Stimulated activated CD8-positive, alpha-beta memory T cell treated with anti-CD3 and anti-CD28 coated beads, Interleukin-7, amount 100 ng/mL, for 24 hours (primary cell): ENCODE measurements at regions not wholly inside any gene's neighbourhood (a gene's known extent, or its start where the extent isn't known, plus 50 kb on each side); places are given as distances from the start of the nearest gene placed in this dataset.

Experiments
- DNase-seq: peaks from one replicate; pipeline ENCODE4 v3.0.0-alpha.2; 2020; ENCODE audit warnings: low read depth

DNA sequence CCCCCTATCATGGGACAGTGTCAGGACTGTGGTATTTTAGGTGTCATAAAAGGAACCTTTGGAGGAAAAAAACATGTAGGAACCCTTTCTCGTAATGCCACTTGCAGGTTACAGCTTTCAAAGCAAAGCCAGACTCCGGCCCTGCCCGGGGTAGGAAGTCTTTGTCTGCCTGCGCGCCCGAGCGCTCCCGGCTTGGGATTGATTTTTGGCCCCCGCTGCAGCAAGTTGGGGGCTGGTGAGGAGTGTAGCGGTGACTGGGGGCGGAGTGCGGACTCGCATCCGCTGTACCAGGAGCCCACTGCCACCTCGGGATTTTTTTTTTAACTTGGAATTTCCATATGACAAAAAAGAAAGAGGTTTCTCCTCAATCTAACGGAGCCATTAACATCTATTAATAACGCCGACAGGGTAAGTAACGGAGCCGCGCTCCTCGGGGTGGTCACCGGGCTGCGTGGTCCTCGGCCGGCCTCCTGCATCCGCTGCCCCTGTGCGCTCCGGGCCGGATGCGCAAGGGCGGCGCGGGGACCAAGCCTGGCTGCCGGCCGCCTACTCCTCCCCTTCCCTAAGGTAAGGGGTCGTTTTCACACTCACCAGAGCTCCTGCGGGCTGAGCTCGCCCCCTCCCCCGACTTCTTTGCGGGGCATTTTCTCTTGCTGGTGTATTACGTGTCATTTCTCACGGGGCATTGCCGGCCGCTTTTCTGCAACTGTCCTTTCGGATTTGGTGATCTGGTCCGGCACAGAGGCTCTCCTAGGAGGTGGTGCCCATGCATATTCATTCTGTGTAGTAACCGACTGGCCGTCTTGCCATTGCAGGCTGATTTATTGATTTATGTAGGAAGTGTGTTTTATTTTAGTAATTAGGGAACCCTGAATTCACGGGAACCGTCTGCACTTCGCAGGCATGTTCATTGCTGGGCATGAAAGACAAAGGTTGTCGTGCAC is 219.8 kb upstream of the TOPAZ1 start:
- no peak for DNase-seq

DNA sequence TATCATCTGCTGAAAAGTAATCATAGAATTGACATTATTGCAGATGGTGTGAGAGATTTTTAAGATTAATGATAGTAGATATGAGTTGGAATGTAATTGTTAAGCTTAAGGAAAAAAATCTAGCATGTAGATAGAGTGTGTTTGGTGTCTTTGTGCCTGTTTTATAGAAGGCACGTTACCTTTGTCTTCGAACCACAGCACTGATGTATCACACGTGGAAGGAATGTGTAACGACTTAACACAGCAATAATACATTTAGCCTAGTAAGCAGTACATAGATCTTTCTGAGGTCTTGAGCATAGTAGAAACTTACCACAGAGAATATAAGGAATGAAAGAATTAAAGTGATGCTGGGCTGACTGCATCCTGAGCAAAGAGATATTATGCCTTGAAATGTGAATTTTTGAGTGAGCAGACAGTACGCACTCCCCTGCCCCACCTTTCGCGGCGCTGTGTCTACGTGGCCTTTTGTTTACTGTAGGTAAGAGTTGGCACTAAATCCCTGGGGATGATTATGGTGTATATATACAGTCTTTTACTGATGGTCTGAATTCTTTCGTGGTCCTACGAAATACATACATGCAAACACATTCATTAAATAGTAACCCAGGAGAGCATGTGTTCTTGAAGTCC is 217.6 kb upstream of the TOPAZ1 start:
- no peak for DNase-seq

DNA sequence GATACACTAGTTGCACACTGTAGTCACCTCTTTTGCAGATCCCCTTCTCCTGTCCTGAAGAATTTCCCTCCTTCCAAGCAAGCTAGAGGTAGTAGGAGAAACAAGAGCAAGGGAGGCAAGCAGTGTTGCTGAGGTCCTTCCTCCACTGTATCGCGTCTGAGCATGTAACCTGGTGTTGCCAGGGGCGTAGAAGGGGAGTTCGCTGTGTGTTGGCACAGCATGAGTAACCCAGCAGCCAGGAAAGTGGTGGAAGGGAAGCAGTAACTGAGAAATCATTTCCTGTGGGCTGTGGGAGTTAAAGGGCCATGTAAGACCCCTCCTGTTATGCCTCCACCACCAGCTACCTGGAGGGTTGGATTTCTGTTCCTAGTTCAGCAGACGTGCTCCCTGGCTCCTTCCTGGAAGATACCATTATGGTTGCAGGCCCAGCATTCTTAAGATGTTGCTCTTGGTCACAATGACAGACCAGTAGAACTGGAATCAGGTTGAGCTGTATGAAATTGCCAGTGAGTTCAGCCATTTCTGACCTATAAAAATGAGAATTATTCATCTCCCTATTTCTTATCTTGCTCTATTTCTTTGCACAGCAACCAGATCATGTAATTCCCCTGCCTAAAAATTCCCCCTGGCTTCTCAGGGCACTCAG is 215.3 kb upstream of the TOPAZ1 start:
- no peak for DNase-seq

DNA sequence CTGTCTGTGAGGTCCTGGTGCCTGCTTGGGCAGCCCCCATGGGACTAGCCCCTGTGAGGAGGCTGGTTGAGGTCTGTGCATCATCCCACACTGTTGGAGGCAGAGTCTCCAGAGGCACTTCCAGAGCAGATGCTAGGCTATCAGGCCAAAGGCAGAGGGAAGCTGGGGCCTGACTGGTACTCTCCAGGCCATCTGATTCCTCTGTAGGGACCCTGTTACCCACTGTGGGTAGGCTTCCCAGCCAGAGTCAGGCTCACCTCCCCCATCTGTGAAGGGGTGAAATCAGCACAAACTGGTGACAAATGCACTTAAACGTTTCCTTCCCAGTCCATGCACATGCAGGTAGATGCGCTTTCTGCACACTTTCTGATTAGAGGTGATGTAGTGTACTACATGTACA is 212.6 kb upstream of the TOPAZ1 start:
- DNase-seq, result no peak

DNA sequence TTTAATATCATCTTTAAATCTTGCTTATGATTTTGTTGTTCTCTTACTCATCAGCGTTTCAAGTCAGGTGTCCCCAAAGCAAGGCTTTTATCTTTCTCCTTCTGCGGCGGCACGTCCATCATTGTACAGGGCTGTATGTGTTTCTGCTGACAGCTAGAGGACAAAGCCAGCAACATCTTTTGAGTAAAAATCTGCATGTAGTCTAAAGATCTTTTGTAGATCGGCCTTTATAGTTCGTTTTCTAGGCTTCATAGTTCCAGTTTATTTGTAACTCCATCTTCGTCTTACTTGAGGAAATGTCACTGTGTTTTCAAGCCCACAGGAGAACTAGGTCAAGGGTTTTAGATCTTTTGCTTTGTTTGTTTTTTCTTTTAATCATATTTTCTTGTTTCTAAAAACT is 211.4 kb upstream of the TOPAZ1 start:
- DNase-seq, result no peak

DNA sequence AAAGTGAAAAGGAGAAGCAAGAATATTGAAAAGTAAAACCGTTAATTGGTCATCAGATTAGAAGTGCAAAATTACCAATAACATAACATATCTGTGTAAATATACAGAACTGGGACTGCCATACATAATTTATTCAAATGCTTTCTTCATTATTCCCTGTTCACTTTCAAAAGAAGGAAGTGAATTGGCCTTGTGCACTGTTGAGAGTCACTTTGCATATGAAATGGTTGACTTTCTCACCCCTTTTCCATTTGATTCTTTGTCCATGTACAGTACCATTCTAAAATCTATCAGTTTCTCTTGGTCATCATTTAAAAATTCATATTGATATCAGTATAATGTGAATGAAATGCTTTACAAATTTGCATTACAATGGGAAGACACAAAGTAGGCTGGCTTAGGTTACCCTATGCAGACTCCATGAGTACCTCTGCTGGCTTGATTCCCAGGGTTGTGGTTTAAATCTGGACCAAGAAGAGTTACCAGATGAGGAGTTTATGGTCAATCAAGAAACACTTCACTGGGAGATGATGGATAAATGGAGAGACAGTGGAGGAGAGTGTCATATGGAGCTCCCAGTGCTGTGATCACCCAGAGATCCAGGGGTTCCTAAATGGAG is 210.9 kb upstream of the TOPAZ1 start:
- no peak for DNase-seq

DNA sequence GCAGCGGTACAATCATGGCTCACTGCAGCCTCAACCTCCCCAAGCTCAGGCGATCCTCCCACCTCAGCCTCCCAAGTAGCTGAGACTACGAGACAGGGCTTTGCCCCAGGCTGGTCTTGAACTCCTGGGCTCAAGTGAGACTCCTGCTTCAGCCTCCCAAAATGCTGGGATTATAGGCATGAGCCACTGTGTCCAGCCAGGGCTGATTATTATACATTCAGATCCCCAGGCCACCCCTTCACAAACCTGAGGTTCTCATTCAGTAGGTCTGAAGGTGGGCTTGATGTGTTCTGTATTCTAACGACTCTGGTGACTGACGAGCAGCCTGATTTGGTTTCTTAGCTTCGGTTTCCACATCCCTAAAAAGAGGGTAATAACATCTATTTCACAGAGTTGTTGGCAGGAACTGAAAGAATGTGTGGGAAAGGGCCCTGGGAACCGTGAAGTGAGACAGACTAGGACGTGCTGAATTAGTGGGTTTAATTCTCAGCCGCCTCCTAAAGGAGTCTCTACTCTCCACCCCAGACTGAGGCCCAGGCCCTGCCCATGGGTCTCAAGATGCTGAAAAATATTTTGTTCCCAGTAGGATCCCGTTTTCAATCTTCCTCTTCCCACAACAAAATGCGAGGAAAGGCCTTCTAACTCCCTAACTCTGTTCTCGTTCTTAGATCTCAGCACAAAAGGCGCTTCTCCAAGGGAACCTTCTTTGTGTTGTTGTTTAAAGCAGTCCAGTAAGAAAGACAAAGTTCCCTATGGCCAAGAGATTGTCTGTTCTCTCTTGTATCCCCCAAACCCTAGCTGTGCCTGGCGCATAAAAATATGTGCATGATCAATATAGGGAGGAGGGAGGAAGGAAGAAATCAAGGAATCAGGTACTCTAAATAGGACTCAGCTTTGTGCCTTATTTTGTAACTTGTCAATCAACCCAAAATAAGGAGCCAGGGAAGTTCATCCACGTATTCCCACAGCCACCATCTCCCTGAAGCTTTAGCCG is 210.0 kb upstream of the TOPAZ1 start:
- DNase-seq, result no peak

DNA sequence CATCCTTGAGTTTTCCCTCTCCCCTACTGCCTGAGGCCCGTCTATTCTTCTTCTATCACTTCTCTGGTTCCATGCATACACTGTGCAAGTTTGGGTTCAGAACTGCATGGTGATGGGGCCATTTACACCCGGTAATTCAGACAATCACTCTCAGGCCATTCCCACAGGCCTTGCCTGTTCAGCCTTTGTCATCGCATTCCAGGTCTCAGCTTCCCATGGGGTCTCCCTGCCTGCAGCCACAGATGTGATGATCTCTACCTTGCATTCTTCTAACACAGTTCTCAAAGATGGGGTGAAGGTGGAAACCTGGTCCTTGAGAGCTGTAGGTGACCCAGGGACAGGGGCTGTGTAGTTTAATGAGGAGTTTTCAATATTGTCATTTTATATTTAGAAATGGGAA is 209.2 kb upstream of the TOPAZ1 start:
- DNase-seq, result no peak

DNA sequence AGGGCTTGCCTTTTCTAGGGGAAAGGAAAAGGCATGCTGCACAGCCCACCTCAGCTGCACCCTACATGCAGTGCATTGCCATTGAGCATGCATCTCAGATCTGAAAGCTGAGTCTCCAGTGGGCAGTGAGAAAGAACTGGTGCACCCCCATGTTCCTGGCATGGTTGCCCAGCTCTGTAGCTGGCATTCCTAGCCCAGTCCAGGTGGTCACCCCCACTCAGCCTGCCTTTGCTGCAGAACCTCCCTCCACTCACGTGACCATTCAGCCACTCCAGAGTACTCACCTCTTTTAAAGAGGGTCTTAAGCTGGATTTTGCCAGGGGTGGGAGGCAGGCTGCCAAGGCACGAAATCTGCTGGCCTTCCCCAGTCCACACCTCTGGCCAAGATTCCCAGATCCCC is 208.6 kb upstream of the TOPAZ1 start:
- no peak for DNase-seq

DNA sequence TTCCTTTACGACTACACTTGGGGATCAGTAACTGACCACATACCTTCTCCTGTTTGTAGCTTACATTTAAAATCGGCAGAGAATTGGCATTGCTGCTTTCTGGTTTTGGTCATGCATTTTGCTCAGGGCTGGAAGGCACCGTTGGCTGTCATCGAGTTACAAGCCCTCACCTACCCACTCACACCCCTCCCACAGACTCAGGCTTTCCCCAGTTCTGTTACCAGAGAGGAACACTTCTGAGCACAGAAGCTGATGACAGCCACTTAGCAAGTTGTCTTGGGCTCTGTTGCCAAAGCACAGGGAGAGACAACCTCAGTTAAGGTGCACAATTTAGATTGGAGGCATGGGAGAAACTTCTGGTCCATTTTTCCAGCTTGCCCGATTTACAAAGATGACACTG is 204.8 kb upstream of the TOPAZ1 start:
- no peak for DNase-seq

DNA sequence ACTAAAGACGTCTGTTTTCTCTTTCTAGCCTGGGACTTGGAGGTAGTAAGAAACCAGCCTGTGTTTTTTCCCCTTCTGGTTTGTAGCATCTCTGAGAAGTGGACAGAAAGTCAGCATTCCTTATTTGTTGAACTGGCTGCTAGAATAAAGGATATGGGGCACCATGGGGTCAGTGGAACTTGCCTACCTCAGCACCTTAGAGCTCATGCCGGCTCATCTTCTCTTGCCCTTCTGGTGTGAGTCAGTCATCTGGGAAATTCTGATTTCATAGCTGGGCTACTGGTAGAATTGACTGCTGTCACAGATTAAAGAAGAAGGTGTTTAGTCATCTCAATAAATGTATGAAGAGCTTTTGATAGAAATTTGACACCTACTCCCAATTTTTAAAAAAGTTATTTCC is 202.7 kb upstream of the TOPAZ1 start:
- no peak for DNase-seq

DNA sequence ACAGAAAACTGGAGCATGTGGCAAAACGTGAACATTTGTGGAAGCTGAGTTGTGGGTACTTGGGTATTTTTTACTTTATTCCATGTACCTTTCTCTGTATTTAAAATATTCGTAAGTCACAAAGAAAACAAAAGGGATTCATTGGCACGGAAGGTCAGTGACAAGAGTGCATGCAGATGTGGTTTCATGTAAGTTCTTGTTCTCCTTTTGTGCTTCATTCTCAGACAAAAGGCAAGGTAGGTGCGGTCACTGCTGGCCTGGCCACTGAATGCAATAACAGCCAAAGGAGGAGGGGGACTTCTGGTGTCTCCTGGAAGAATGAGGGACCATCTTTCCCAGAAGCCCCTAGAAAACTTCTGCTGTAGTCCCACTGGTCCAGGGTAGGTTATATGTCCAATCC is 200.0 kb upstream of the TOPAZ1 start:
- no peak for DNase-seq

DNA sequence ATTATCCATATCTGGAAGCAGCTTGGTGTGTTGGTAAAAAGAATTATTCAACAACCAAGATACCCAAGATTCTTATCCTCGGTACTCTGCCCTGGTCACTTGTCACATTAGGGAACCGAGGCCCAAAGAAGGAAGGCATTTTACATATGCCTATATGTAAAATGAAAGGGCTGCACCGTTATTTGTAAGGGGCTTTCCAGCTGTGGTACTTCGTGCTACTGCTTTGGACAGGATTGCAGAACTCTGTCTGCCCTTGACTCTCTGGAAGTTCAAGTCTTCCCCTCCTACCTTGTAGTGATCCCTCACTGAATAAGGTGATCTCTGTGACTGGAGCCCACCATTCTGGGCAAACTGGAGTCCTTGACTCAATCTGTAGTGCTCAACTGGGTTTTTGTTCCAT is 198.9 kb upstream of the TOPAZ1 start:
- DNase-seq, result no peak

DNA sequence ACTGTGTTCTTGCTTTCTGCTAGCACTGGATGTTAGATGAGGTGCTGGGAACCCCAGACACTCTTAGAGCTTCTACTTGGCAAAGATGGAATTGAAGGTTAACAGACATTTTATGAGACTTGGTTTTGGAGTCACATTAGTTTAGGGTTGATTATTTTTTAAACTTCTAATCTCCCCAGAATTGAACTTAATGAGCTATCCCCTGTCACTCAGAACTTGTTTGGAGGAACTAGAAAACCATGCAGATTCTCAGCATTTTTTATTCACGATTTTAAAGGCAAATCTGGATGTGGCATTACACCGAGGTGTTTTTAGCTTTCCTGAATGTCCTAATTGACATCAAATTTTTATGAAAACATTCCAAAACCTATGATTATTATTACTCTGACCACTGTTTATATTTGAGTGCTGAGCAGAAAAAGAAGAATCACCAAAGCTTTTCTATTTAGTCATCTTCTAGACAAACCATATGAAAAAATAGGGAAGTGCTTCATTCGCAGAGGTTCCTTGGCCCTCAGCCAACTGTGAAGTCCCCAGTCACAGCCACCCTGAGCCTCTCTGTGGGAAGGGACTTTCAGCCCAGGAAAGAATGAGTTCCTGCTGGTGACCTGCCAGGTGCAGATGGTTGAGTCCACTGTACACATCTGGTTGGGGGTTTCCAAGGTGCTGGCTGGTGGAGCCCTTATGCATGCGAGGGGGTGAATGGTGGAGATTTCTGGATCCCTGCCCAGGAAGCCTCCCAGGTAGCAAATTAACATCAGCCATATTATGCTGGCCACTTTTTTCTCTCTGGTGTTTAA is 196.0 kb upstream of the TOPAZ1 start:
- no peak for DNase-seq

DNA sequence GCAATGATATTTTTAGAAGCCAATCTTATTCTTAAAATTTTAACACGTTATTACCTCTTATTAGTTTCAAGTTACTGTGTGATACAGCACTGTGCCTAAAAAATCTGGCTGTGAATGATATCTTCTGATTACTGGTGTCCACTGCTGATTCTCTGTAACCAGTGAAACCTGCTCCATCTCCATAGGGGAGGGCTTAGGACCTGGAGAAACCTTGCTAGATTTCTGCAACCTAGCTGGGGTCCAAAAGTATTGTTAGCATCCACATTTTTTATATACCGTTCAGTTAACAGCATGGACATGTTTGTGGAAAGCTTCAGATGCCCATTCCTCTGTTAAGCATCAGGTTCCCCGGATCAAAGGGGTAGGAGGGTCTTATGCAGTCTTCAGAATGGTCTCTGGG is 193.9 kb upstream of the TOPAZ1 start:
- DNase-seq, result no peak

DNA sequence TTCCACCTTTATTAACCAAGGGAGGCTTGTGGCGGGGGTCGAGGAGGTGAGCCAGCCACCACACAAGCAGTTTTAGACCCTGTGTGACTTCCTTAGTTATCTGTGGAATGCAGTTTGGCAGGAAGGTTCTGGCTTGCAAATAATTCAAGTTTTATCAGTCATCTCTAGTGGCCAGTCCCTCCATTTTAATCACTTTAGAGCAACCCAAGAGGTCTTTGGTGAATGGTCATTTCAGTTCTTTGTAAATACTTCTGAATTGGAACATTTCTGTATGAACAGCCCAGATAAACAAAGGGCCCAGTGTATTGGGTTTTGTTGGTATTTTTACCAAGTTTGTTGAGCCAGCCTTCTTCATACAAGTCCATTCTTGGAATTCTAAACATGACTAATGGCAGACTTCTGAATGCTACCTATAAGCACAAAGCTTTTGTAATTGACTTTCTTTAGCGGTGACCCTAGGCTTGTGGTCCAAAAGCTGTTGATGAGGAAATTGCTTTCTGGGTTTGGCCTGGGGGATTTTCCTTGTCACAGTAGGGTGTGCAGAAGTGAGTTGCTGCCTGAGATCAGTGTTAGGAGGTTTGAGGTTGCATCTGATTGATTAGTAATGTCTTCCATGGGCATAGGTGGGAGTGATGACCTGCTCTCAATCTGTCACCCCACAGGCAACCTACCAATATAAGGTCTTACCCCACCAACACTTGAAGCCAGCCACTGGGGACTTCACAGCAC is 193.3 kb upstream of the TOPAZ1 start:
- DNase-seq, result no peak

DNA sequence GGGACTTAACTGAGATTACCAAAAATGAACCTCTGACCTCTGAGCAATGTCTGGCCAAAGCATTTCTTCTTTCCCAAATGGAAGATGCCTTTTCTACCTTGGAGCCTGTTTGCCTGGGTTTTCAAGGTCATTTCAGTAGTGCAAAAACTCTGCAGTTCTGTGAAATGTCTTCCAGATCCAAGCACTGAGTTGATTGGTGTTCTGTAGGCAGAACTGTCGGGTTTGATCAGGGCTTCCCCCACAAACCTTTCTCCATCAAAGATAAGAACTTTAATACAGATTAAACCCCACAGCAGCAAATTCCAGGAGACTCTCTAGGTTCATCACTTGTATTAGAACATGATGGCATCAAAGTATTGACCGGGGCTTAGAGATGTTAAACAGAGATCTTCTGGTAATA is 192.7 kb upstream of the TOPAZ1 start:
- DNase-seq, result no peak

DNA sequence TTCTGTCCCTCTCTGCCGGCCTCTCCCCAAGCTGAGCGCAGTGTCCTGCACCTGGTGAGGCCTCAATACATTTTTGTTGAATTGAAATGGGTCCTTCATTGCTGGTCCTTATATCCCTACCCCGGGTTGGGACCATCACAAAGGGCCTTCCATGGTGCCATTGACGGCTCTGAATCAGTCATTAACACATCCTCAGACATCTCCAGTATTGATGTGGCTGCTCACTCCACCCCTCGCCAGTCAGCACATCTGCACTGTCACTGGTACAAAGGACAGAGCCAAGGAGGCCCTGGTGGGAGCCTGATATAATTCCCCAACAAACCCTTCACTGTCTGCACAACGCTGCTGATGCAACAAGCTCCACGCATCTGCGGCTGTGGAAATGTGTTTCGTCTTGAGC is 191.6 kb upstream of the TOPAZ1 start:
- no peak for DNase-seq

DNA sequence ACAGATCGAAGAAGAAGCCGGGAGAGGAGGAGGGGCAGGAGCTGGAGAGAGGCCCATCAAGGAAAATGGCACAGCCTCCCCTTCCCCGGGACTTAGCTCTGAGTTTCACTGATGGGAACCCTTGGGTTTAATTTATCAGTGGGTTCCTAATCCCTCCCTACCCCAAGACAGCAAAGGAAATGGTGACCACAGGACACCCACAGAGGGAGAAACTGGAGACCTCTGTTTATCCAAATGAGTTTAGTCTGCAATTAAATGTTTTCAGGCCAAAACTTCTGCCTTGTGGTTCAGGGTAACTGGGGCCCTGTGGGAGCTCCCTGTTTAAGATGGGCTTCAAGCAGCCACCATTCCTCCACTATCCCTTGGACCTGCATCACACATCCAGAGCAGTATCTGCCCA is 190.8 kb upstream of the TOPAZ1 start:
- DNase-seq, result no peak

DNA sequence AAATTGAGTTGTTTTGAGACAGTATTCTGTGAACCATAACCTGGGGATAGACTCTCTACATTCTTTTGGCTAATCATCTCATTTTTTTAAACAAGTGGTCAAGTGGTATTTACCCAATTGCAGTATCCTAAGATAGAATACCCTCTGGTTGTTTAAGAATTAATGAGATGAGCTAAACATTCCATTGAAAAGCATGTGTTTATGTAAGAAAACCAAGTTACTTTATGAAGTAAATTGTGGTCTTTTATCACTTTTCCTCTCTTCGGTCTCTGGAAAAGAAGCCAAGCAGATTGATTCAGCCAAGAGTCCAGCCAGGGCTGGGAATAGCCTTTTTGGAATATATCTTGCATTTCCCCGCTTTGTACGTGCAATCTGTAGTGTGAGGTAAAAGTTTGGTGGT is 185.7 kb upstream of the TOPAZ1 start:
- no peak for DNase-seq
